SH-SY5Y (cell line): ENCODE measurements at regions not wholly inside any gene's neighbourhood (a gene's known extent, or its start where the extent isn't known, plus 50 kb on each side); places are given as distances from the start of the nearest gene placed in this dataset.

Experiments
- GATA2 ChIP-seq: IDR thresholded peaks from 2 replicates; pipeline ENCODE4 v1.6.1; 2011; ENCODE audit warnings: mild to moderate bottlenecking, low read depth, low read length
- GATA3 ChIP-seq: IDR thresholded peaks from 2 replicates; pipeline ENCODE4 v1.6.1; 2011; ENCODE audit warnings: low read depth, mild to moderate bottlenecking, low read length, moderate library complexity

- TF ChIP-seq GATA2 (no peak), GATA3 (no peak)
Measured at GRCh38 chr3:22900296-22900695, 302.8 kb upstream of the UBE2E2 start.
